LNCAP (cell line): ENCODE measurements at regions not wholly inside any gene's neighbourhood (a gene's known extent, or its start where the extent isn't known, plus 50 kb on each side); places are given as distances from the start of the nearest gene placed in this dataset.
A peak's percentile ranks its signal among the peaks of the same experiment; 100 is the strongest.

Experiments
- CTCF ChIP-seq: fragments of 450-650 bp; IDR thresholded peaks from 2 replicates; pipeline ENCODE4 v1.5.1; 2017; ENCODE audit warnings: mild to moderate bottlenecking

GRCh38 chr2:103945083-103945482, 908.8 kb upstream of the POU3F3 start:
- TF ChIP-seq CTCF, result no peak

- TF ChIP-seq CTCF, result peak; percentile 58
Observed at GRCh38 chr2:103959174-103960128, 894.5 kb upstream of the POU3F3 start.

GRCh38 chr2:103960129-103960513, 893.8 kb upstream of the POU3F3 start:
- no peak for TF ChIP-seq CTCF

- TF ChIP-seq CTCF, result no peak
Observed at GRCh38 chr2:103960951-103961350, 893.0 kb upstream of the POU3F3 start.

- no peak for TF ChIP-seq CTCF
Observed at GRCh38 chr2:103961862-103962261, 892.1 kb upstream of the POU3F3 start.

GRCh38 chr2:103962670-103963069, 891.2 kb upstream of the POU3F3 start:
- no peak for TF ChIP-seq CTCF

- no peak for TF ChIP-seq CTCF
Observed at GRCh38 chr2:103963146-103963725, 890.7 kb upstream of the POU3F3 start.
